Bronchial epithelial cell (primary cell): ENCODE measurements at regions not wholly inside any gene's neighbourhood (a gene's known extent, or its start where the extent isn't known, plus 50 kb on each side); places are given as distances from the start of the nearest gene placed in this dataset.

Experiments
- DNase-seq: peaks from one replicate; pipeline ENCODE4 v3.0.0-alpha.2; 2010; ENCODE audit warnings: low read depth
- FAIRE-seq: peaks from 2 replicates; lab custom pipeline; 2011; peaks lifted over from hg19 to GRCh38; lab: Jason Lieb, UNC
- H3K27me3 ChIP-seq: 2 replicates; pipeline ENCODE4 v1.5.1; 2011; ENCODE audit warnings: low read length; ENCODE audit not compliant: control insufficient read depth, insufficient read depth
- H3K36me3 ChIP-seq: 2 replicates; pipeline ENCODE4 v1.5.1; 2011; ENCODE audit warnings: low read length; ENCODE audit not compliant: control insufficient read depth, insufficient read depth
- H3K4me3 ChIP-seq: 2 replicates; pipeline ENCODE4 v1.5.1; 2011; ENCODE audit warnings: mild to moderate bottlenecking, low read depth, low read length, control low read depth
- CTCF ChIP-seq: IDR thresholded peaks from 2 replicates; pipeline ENCODE4 v1.5.1; 2011; ENCODE audit warnings: mild to moderate bottlenecking, moderate library complexity, low read length, control low read depth, inconsistent platforms; ENCODE audit not compliant: insufficient read depth, severe bottlenecking

GRCh38 chr11:70942593-70942992 is 309.8 kb downstream of the SHANK2 start:
- FAIRE-seq (no peak), DNase-seq (no peak)
- no peaks in the 10 kb centered on the region for H3K27me3 ChIP-seq
- TF ChIP-seq CTCF = peak; percentile 36
- H3K36me3 ChIP-seq = no peaks in the 10 kb centered on the region
- no peak overlapping the region for H3K4me3 ChIP-seq

DNA sequence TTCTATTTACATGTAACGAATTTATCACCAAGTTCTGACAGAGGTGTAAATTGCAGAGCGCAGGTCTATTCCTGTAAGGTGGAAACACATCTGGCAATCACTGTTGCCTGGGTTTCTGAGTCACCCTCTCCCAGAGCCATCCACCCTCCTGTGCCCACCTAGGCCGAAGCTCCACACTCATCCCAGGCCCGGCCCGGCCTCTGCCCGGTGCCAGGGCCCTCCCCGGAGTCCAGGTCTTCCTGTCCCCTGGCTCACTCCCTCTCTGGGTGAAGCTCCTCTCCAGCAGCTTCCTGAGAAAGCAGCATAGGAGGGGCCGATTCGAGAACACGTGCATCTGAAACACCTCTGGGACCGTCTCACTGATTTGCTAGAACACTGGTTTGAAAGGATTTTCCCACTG is 308.2 kb downstream of the SHANK2 start:
- DNase-seq (no peak), FAIRE-seq (no peak)
- no peaks in the 10 kb centered on the region for H3K27me3 ChIP-seq
- no peak for TF ChIP-seq CTCF
- no peak overlapping the region for H3K4me3 ChIP-seq
- H3K36me3 ChIP-seq = no peaks in the 10 kb centered on the region

- DNase-seq (no peak), FAIRE-seq (no peak)
- no peaks in the 10 kb centered on the region for H3K36me3 ChIP-seq
- TF ChIP-seq CTCF = no peak
- no peaks in the 10 kb centered on the region for H3K27me3 ChIP-seq
- H3K4me3 ChIP-seq = no peak overlapping the region
Observed at GRCh38 chr11:70944636-70945035, 307.7 kb downstream of the SHANK2 start.

DNA sequence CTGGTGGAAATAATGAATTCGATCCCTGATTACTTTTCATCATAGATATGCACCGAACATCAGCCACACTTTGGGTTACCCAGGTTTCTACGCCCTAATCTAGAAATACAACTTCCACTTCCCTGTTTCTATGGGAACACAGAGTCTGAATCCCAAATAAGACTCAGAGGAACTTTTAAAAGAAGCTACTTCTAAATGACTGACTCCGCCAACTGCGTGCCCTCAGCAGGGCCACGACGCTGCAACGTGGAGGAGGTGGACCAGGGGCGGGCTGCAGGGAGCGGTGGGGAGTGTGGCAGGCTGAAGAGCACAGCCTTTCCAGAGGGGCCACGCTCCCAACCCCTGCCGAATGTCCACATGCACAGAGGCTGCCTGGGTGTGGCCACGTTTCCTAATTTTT is 304.0 kb downstream of the SHANK2 start:
- no peak for TF ChIP-seq CTCF
- no peak for FAIRE-seq
- H3K36me3 ChIP-seq = no peaks in the 10 kb centered on the region
- no peak for DNase-seq
- no peak overlapping the region for H3K4me3 ChIP-seq
- H3K27me3 ChIP-seq = no peaks in the 10 kb centered on the region

DNA sequence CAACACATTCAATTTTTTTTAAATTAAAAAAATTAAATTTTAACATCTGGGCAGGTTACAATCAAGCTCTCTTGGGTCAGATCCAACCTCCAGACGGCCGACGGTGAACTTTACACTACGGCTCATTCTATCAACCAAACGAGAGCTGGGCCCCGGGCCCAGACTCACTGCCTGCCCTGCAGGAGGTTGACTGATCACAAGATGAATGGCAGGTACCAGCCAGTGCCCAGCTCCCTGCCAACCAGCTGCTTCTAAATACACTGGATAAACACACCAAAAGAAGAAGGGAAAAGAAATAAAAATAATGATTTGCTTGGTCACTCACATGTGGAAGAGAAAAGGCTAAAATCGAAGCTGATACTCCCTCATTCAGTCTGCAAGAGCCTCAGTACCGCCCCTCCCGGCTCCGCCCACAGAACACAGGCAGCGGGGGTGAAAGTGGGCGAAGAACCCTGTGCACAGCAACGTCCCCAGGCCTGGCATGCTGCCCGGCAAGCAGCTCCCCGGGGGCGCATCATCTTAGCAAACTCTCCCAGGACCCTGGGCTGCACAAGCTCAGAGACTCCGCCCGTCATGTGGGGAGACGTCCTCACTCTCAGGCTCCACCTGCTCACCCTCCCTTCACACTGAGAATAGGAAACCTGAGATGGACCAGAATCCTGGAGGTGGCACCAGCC is 303.4 kb downstream of the SHANK2 start:
- DNase-seq (no peak), FAIRE-seq (no peak)
- H3K36me3 ChIP-seq = no peaks in the 10 kb centered on the region
- no peak overlapping the region for H3K4me3 ChIP-seq
- no peak for TF ChIP-seq CTCF
- H3K27me3 ChIP-seq = no peaks in the 10 kb centered on the region
